ENCODE measurements at regions not wholly inside any gene's neighbourhood (a gene's known extent, or its start where the extent isn't known, plus 50 kb on each side); places are given as distances from the start of the nearest gene placed in this dataset.

- no peak for DNase-seq (ENCODE audit: low read depth, low spot score)
Measured at GRCh38 chr17:51548125-51548524, 287.8 kb downstream of the UTP18 start.

- DNase-seq (ENCODE audit: low read depth, low spot score): no peak
Measured at GRCh38 chr17:51555153-51555552, 294.8 kb downstream of the UTP18 start.

DNA sequence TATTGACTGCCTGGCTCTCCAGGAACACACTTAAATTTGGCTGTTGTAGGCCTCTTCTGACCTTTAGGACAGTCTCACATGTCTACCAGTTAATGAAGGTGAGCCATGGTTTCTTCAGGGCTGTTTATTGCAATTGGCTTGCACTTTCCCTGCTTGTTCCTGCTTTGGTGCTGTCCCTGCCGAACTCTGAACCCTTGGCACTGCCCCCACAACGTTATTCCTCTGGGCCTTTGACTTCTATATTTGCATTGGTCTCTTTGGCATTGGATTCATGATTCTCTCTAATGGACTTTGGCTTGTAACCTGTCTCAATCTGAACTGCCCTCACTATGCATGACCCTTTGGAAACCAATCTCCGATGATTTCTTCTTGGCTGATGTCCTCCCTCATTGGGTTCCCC is 299.4 kb downstream of the UTP18 start:
- DNase-seq (ENCODE audit: low read depth, low spot score): no peak

- no peak for DNase-seq (ENCODE audit: low read depth, low spot score)
Measured at GRCh38 chr17:51560398-51560797, 300.1 kb downstream of the UTP18 start.

DNA sequence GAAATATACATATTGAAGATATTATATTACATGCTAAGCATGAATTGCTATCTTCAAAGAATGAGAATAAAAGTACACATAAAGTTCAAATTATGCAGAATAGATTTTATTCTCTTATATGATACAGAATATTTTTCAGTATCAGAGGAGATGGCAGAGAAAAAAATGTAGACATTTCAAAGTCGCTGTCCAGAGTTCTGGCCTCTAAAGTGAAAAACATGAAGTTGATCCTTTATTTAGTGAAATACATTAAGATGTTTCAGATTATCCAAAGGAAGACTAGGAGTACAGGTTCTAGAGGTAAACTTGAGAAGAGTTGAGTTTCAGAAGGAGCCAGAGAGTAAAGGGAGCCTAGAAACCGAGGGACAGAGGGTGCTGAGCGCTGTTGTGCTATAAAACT is 303.6 kb downstream of the UTP18 start:
- DNase-seq (ENCODE audit: low read depth, low spot score): no peak

- DNase-seq (ENCODE audit: low read depth, low spot score): no peak
Measured at GRCh38 chr17:51572115-51572514, 311.8 kb downstream of the UTP18 start.
